Progenitor cell of endocrine pancreas (in vitro differentiated cells): ENCODE measurements at regions not wholly inside any gene's neighbourhood (a gene's known extent, or its start where the extent isn't known, plus 50 kb on each side); places are given as distances from the start of the nearest gene placed in this dataset.

Experiments
- DNase-seq: peaks from one replicate; pipeline ENCODE4 v3.0.0; 2021; ENCODE audit warnings: low spot score; ENCODE audit not compliant: unreplicated experiment
- H3K27ac Mint-ChIP-seq: 2 replicates; pipeline ENCODE4 v1.8.0; 2021; ENCODE audit warnings: mild to moderate bottlenecking, moderate library complexity, mixed read lengths
- H3K27me3 Mint-ChIP-seq: 2 replicates; pipeline ENCODE4 v1.8.0; 2021; ENCODE audit warnings: mixed read lengths
- H3K36me3 Mint-ChIP-seq: 2 replicates; pipeline ENCODE4 v1.8.0; 2022; ENCODE audit warnings: mixed read lengths; ENCODE audit not compliant: insufficient read depth
- H3K4me1 Mint-ChIP-seq: 2 replicates; pipeline ENCODE4 v1.8.0; 2021; ENCODE audit warnings: low read depth, mixed read lengths
- H3K4me3 Mint-ChIP-seq: 2 replicates; pipeline ENCODE4 v1.8.0; 2021; ENCODE audit warnings: low read depth, mild to moderate bottlenecking, moderate library complexity, mixed read lengths
- H3K9me3 Mint-ChIP-seq: 2 replicates; pipeline ENCODE4 v1.8.0; 2021; ENCODE audit warnings: low read depth, mixed read lengths
- TF ChIP-seq, protein P1 (sequence below): fragments of 200-600 bp; sonication (generic); IDR thresholded peaks from one replicate; pipeline ENCODE4 v1.5.0; 2021; ENCODE audit warnings: antibody characterized with exemption, mild to moderate bottlenecking; ENCODE audit not compliant: unreplicated experiment

DNA sequence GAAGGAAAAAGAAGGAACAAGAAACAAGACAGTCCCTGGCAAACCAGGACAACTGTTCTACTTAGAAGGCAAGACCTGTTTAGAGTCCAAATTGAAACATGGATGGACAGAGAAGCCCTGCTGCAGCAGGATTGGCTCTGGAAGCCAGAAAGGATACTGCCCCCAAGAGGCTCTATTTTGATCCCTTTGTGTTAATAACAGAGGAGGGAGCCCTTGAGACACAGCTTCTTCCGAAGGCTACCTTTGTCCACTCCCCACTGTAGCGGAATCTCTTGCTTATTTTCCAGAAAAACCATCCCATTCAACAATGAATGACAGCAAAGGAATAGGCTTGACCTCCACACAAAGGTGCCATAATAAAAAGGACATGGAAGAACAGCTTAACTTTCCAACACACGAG is 120.3 kb upstream of the FOXK1 start:
- Mint-ChIP-seq H3K27ac (no peak overlapping the region), H3K4me3 (no peak overlapping the region), H3K36me3 (no peaks in the 10 kb centered on the region), H3K4me1 (no peaks in the 10 kb centered on the region), H3K27me3 (peaks cover 5% of the 10 kb centered on the region), H3K9me3 (no peaks in the 10 kb centered on the region)
- DNase-seq: no peak
- TF ChIP-seq, protein P1, sequence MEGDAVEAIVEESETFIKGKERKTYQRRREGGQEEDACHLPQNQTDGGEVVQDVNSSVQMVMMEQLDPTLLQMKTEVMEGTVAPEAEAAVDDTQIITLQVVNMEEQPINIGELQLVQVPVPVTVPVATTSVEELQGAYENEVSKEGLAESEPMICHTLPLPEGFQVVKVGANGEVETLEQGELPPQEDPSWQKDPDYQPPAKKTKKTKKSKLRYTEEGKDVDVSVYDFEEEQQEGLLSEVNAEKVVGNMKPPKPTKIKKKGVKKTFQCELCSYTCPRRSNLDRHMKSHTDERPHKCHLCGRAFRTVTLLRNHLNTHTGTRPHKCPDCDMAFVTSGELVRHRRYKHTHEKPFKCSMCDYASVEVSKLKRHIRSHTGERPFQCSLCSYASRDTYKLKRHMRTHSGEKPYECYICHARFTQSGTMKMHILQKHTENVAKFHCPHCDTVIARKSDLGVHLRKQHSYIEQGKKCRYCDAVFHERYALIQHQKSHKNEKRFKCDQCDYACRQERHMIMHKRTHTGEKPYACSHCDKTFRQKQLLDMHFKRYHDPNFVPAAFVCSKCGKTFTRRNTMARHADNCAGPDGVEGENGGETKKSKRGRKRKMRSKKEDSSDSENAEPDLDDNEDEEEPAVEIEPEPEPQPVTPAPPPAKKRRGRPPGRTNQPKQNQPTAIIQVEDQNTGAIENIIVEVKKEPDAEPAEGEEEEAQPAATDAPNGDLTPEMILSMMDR: peak; percentile 12

DNA sequence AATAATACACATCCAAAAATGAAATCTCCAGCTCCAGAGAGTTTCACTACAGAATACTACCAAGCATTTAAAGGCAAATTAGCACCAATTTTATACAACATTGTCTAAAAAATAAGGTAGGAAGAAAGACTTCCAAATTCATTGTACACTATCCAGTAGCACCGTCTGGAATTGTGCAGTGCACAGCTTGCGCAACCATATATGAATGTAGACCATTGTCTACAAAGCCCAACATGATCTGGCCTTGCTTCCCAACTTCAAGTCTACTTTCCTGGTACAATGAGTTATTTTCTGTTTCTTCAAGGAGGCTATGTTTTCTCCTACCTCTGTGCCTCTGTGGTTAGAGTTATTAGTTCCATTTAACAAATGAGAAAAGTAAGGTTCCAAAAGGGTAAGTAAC is 115.4 kb upstream of the FOXK1 start:
- peaks cover 5% of the 10 kb centered on the region for H3K27me3 Mint-ChIP-seq
- TF ChIP-seq, protein P1: no peak

GRCh38 chr7:4574851-4575250 is 107.2 kb upstream of the FOXK1 start:
- no peaks in the 10 kb centered on the region for H3K4me1 Mint-ChIP-seq
- no peak for DNase-seq
- H3K9me3 Mint-ChIP-seq: peaks cover 6% of the 10 kb centered on the region
- no peaks in the 10 kb centered on the region for H3K36me3 Mint-ChIP-seq
- no peaks in the 10 kb centered on the region for H3K27me3 Mint-ChIP-seq
- TF ChIP-seq, protein P1: no peak
- no peak overlapping the region for H3K27ac Mint-ChIP-seq
- H3K4me3 Mint-ChIP-seq: no peak overlapping the region

More for the DNA sequence above, 115.4 kb upstream of the FOXK1 start:
- H3K27ac Mint-ChIP-seq: no peak overlapping the region
- DNase-seq: no peak
- H3K36me3 Mint-ChIP-seq: no peaks in the 10 kb centered on the region
- H3K4me3 Mint-ChIP-seq: no peak overlapping the region
- no peaks in the 10 kb centered on the region for H3K4me1 Mint-ChIP-seq
- no peaks in the 10 kb centered on the region for H3K9me3 Mint-ChIP-seq

DNA sequence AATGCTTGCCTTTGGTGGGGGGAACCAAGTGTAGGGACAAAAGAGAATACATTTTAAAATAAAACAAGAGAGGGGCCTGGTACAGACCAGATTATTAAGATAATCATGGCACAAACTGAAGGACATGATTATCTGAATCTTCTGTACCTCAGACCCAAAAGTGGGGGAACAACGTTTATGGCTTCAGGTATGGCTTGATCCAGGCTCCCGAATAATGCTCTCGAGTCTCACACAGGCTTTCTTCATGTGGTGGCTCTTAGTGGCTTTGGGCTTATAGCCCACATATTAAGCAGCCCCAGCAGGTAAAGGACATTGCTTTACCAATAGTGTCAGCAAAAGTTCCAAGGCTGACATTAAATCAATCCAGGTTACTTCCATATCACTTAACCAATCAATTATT is 106.8 kb upstream of the FOXK1 start:
- Mint-ChIP-seq H3K4me3 (no peak overlapping the region), H3K27me3 (no peaks in the 10 kb centered on the region), H3K9me3 (peaks cover 6% of the 10 kb centered on the region), H3K36me3 (no peaks in the 10 kb centered on the region), H3K4me1 (no peaks in the 10 kb centered on the region), H3K27ac (no peak overlapping the region)
- no peak for DNase-seq
- TF ChIP-seq, protein P1: no peak

DNA sequence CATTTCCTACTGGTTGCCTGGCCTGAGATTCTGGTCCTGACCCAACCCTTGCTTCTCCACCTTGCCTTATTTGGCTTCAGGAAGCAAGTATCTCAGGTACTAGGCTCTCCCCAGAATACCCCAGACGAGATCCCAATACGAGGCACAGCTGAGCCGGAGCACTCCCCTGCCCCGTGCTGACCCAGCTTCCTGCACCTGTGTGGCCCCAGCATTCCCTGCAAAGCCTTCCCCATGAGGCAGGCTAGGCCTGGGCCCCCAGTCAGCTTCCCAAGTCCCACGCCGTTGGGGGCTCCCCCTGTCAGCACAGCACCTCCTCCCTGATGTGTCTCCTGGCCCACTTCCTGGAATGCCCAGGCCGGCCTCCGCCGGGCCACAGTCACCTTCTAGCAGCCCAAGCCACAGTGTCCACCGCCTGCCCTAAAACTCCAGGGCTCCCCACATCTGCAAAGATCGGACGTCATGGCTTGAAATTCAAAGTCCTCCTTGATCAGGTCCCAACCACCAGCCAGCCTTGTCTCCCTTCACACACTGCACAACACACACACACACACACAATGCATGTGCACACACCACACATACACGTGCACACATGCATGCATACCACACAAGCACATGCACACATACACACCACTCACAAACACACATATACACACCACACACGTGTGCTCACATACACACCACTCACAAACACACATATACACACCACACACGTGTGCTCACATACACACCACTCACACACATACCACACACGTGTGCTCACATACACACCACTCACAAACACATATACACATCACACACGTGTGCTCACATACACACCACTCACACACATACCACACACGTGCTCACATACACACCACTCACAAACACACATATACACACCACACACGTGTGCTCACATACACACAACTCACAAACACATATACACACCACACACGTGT is 78.9 kb upstream of the FOXK1 start:
- TF ChIP-seq, protein P1: no peak
- no peak for DNase-seq
- Mint-ChIP-seq H3K9me3 (no peaks in the 10 kb centered on the region), H3K27me3 (no peaks in the 10 kb centered on the region), H3K4me3 (no peak overlapping the region), H3K4me1 (no peaks in the 10 kb centered on the region), H3K36me3 (no peaks in the 10 kb centered on the region), H3K27ac (no peak overlapping the region)
